ENCODE measurements at regions not wholly inside any gene's neighbourhood (a gene's known extent, or its start where the extent isn't known, plus 50 kb on each side); places are given as distances from the start of the nearest gene placed in this dataset.

- Mint-ChIP-seq H3K27ac (no peak overlapping the region), H3K9me3 (ENCODE audit: low read depth) (peaks cover 2% of the 10 kb centered on the region), H3K4me3 (ENCODE audit: low read depth) (no peak overlapping the region), H3K36me3 (ENCODE audit: insufficient read depth) (no peaks in the 10 kb centered on the region), H3K4me1 (ENCODE audit: low read depth) (no peaks in the 10 kb centered on the region), H3K27me3 (no peaks in the 10 kb centered on the region)
- no peak for DNase-seq (ENCODE audit: low spot score, unreplicated experiment)
- no peak for TF ChIP-seq CTCF (IDR thresholded peaks at IDR 0.05; ENCODE audit: unreplicated experiment)
These were observed 80.2 kb downstream of the TMEM47 start for GRCh38 chrX:34576864-34577263.

- no peak overlapping the region for H3K4me3 Mint-ChIP-seq (ENCODE audit: low read depth)
- H3K36me3 Mint-ChIP-seq (ENCODE audit: insufficient read depth): peaks cover 1% of the 10 kb centered on the region
- no peak overlapping the region for H3K27ac Mint-ChIP-seq
- DNase-seq (ENCODE audit: low spot score, unreplicated experiment): no peak
- H3K27me3 Mint-ChIP-seq: no peaks in the 10 kb centered on the region
- TF ChIP-seq CTCF (IDR thresholded peaks at IDR 0.05; ENCODE audit: unreplicated experiment): no peak
- H3K4me1 Mint-ChIP-seq (ENCODE audit: low read depth): peaks cover 7% of the 10 kb centered on the region
- H3K9me3 Mint-ChIP-seq (ENCODE audit: low read depth): peaks cover 15% of the 10 kb centered on the region
These were observed 91.1 kb downstream of the TMEM47 start for GRCh38 chrX:34565981-34566380.

GRCh38 chrX:34563804-34564203 is 93.3 kb downstream of the TMEM47 start:
- peaks cover 6% of the 10 kb centered on the region for H3K9me3 Mint-ChIP-seq (ENCODE audit: low read depth)
- H3K27me3 Mint-ChIP-seq: no peaks in the 10 kb centered on the region
- H3K27ac Mint-ChIP-seq: no peak overlapping the region
- no peak overlapping the region for H3K4me3 Mint-ChIP-seq (ENCODE audit: low read depth)
- peaks cover 7% of the 10 kb centered on the region for H3K4me1 Mint-ChIP-seq (ENCODE audit: low read depth)
- peaks cover 1% of the 10 kb centered on the region for H3K36me3 Mint-ChIP-seq (ENCODE audit: insufficient read depth)
- no peak for TF ChIP-seq CTCF (IDR thresholded peaks at IDR 0.05; ENCODE audit: unreplicated experiment)
- no peak for DNase-seq (ENCODE audit: low spot score, unreplicated experiment)

- Mint-ChIP-seq H3K27ac (no peak overlapping the region), H3K9me3 (ENCODE audit: low read depth) (peaks cover 3% of the 10 kb centered on the region), H3K27me3 (no peaks in the 10 kb centered on the region), H3K4me3 (ENCODE audit: low read depth) (no peak overlapping the region), H3K4me1 (ENCODE audit: low read depth) (peaks cover 7% of the 10 kb centered on the region), H3K36me3 (ENCODE audit: insufficient read depth) (no peaks in the 10 kb centered on the region)
- TF ChIP-seq CTCF (IDR thresholded peaks at IDR 0.05; ENCODE audit: unreplicated experiment): no peak
- no peak for DNase-seq (ENCODE audit: low spot score, unreplicated experiment)
These were observed 94.0 kb downstream of the TMEM47 start for GRCh38 chrX:34563061-34563460.

- Mint-ChIP-seq H3K36me3 (ENCODE audit: insufficient read depth) (no peaks in the 10 kb centered on the region), H3K4me3 (ENCODE audit: low read depth) (no peak overlapping the region), H3K9me3 (ENCODE audit: low read depth) (no peaks in the 10 kb centered on the region), H3K27me3 (no peaks in the 10 kb centered on the region), H3K27ac (no peak overlapping the region), H3K4me1 (ENCODE audit: low read depth) (peaks cover 7% of the 10 kb centered on the region)
- no peak for TF ChIP-seq CTCF (IDR thresholded peaks at IDR 0.05; ENCODE audit: unreplicated experiment)
- DNase-seq (ENCODE audit: low spot score, unreplicated experiment): no peak
These were observed 95.1 kb downstream of the TMEM47 start for GRCh38 chrX:34562006-34562405.

Data from progenitor cell of endocrine pancreas (in vitro differentiated cells).